ENCODE measurements at regions not wholly inside any gene's neighbourhood (a gene's known extent, or its start where the extent isn't known, plus 50 kb on each side); places are given as distances from the start of the nearest gene placed in this dataset.

DNA sequence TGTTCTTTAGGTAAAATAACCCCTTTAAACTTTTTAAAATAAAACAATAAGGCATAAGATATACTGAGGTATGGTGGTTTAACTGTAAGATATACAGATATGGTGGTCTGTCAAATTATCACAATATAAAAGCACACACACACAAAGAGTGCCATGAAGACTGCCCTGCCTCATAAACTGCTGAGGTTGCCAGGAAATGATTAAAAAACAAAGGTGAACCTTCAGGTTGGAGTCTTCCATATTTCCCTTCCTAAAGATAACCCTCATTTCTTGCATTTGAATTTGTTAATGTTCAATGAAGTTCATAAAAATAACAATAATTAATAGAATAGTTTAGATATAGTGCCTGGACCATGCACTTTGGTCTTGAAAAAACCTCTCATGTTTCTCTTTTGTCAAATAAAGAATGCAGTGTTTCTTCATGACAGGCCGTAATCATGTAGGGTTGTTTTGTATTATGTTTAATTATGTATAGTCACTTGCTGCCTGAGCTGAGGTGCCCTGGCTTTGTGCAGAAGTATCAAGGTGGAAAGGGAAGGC lies 123.6 kb upstream of the B3GALT2 start:
- TF ChIP-seq, protein P1, sequence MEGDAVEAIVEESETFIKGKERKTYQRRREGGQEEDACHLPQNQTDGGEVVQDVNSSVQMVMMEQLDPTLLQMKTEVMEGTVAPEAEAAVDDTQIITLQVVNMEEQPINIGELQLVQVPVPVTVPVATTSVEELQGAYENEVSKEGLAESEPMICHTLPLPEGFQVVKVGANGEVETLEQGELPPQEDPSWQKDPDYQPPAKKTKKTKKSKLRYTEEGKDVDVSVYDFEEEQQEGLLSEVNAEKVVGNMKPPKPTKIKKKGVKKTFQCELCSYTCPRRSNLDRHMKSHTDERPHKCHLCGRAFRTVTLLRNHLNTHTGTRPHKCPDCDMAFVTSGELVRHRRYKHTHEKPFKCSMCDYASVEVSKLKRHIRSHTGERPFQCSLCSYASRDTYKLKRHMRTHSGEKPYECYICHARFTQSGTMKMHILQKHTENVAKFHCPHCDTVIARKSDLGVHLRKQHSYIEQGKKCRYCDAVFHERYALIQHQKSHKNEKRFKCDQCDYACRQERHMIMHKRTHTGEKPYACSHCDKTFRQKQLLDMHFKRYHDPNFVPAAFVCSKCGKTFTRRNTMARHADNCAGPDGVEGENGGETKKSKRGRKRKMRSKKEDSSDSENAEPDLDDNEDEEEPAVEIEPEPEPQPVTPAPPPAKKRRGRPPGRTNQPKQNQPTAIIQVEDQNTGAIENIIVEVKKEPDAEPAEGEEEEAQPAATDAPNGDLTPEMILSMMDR (IDR thresholded peaks at IDR 0.05; ENCODE audit: partially characterized antibody, unreplicated experiment): no peak
- Mint-ChIP-seq H3K4me3 (ENCODE audit: unreplicated experiment) (no peak overlapping the region), H3K4me1 (ENCODE audit: low read depth, unreplicated experiment) (no peaks in the 10 kb centered on the region), H3K27me3 (ENCODE audit: unreplicated experiment) (no peaks in the 10 kb centered on the region), H3K27ac (ENCODE audit: unreplicated experiment) (no peak overlapping the region), H3K9me3 (ENCODE audit: unreplicated experiment) (no peaks in the 10 kb centered on the region), H3K36me3 (ENCODE audit: unreplicated experiment) (no peaks in the 10 kb centered on the region)
- DNase-seq: no peak

DNA sequence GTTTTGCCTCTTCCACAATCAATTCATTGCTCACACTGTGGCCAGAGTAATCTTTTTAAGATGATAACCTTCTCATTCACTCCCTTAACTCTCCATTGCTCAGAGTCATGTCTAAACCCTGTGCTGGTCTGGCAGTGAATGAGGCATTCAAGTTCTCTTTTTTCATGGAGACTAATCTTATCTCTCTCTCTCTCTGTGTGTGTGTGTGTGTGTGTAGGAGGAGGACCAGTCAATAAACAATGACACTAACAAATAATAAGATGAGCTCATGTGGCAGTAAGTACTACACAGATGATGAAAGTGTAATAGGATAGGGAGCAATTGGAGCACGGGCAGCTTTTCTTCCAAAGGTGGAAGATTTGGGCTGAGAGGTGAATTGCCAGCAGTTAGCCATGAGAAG lies 122.0 kb upstream of the B3GALT2 start:
- Mint-ChIP-seq H3K4me3 (ENCODE audit: unreplicated experiment) (no peak overlapping the region), H3K27me3 (ENCODE audit: unreplicated experiment) (no peaks in the 10 kb centered on the region), H3K27ac (ENCODE audit: unreplicated experiment) (no peak overlapping the region), H3K4me1 (ENCODE audit: low read depth, unreplicated experiment) (no peaks in the 10 kb centered on the region), H3K9me3 (ENCODE audit: unreplicated experiment) (no peaks in the 10 kb centered on the region), H3K36me3 (ENCODE audit: unreplicated experiment) (no peaks in the 10 kb centered on the region)
- TF ChIP-seq, protein P1 (IDR thresholded peaks at IDR 0.05; ENCODE audit: partially characterized antibody, unreplicated experiment): no peak
- DNase-seq: no peak

DNA sequence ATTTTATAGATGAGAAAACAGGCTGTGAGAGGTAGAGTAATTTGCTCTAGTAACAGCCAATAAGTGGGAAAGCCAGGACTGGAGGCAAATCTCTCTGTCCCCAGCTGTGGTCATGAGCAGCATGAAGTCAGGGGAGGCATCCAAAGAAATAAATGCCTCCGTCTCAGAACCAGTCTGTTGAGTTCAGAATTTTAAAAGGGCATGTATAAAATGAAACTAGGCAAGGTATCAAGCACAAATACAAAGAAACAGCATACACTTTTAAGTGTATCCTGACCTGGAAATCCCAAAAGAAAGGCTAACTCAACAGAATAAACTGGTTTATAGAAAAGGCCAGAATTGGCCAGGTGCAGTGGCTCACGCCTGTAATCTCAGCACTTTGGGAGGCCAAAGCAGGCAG lies 120.0 kb upstream of the B3GALT2 start:
- no peaks in the 10 kb centered on the region for H3K9me3 Mint-ChIP-seq (ENCODE audit: unreplicated experiment)
- TF ChIP-seq, protein P1 (IDR thresholded peaks at IDR 0.05; ENCODE audit: partially characterized antibody, unreplicated experiment): no peak
- H3K27me3 Mint-ChIP-seq (ENCODE audit: unreplicated experiment): no peaks in the 10 kb centered on the region
- H3K36me3 Mint-ChIP-seq (ENCODE audit: unreplicated experiment): no peaks in the 10 kb centered on the region
- no peak for DNase-seq
- H3K27ac Mint-ChIP-seq (ENCODE audit: unreplicated experiment): no peak overlapping the region
- H3K4me3 Mint-ChIP-seq (ENCODE audit: unreplicated experiment): no peak overlapping the region
- H3K4me1 Mint-ChIP-seq (ENCODE audit: low read depth, unreplicated experiment): no peaks in the 10 kb centered on the region
